ENCODE measurements at regions not wholly inside any gene's neighbourhood (a gene's known extent, or its start where the extent isn't known, plus 50 kb on each side); places are given as distances from the start of the nearest gene placed in this dataset.

DNA sequence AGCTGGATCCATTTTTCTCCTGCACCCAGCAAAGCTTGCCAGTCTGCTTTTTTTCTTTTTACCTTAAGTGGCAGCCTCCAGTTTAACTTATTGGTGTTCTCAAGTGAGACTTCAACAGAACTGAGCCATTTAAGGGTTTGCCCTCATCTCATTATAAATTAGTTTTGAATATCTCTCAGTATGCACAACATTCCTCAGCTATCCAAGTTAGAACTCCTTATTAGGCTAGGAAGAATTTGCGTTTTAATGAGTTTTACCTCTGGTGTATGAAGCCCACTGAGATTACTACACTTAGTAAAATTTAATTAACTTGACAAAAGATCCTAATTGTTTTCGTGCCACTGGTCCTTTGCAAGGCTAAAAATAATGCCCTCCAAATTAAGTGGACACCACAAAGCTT is 232.4 kb downstream of the CDH11 start:
- TF ChIP-seq, protein P1, sequence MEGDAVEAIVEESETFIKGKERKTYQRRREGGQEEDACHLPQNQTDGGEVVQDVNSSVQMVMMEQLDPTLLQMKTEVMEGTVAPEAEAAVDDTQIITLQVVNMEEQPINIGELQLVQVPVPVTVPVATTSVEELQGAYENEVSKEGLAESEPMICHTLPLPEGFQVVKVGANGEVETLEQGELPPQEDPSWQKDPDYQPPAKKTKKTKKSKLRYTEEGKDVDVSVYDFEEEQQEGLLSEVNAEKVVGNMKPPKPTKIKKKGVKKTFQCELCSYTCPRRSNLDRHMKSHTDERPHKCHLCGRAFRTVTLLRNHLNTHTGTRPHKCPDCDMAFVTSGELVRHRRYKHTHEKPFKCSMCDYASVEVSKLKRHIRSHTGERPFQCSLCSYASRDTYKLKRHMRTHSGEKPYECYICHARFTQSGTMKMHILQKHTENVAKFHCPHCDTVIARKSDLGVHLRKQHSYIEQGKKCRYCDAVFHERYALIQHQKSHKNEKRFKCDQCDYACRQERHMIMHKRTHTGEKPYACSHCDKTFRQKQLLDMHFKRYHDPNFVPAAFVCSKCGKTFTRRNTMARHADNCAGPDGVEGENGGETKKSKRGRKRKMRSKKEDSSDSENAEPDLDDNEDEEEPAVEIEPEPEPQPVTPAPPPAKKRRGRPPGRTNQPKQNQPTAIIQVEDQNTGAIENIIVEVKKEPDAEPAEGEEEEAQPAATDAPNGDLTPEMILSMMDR (IDR thresholded peaks at IDR 0.05; ENCODE audit: low read length), result no peak
- no peak for TF ChIP-seq EZH2 (optimal IDR thresholded peaks at IDR 0.05; ENCODE audit: low read depth, low read length)
